ENCODE measurements at regions not wholly inside any gene's neighbourhood (a gene's known extent, or its start where the extent isn't known, plus 50 kb on each side); places are given as distances from the start of the nearest gene placed in this dataset.
A peak's percentile ranks its signal among the peaks of the same experiment; 100 is the strongest.

- TF ChIP-seq ZNF311 (CRISPR knock-in tag; IDR thresholded peaks at IDR 0.05) = no peak
- TF ChIP-seq ZNF140 (CRISPR knock-in tag; IDR thresholded peaks at IDR 0.05) = no peak
- no peak for TF ChIP-seq MEIS2 (IDR thresholded peaks at IDR 0.05; ENCODE audit: partially characterized antibody)
- no peak for TF ChIP-seq MEF2A (IDR thresholded peaks at IDR 0.05; ENCODE audit: control insufficient read depth, low read depth, low read length)
- TF ChIP-seq CSDE1 (IDR thresholded peaks at IDR 0.05) = no peak
- no peak for TF ChIP-seq YY1 (IDR thresholded peaks at IDR 0.05; ENCODE audit: borderline replicate concordance in 1 of 3, control insufficient read depth in 1 of 3, extremely low read depth in 1 of 3, insufficient read depth in 3 of 3, insufficient read length in 1 of 3, insufficient replicate concordance in 2 of 3, low read depth in 1 of 3, low read length in 2 of 3)
- TF ChIP-seq AFF4 (CRISPR knock-in tag; IDR thresholded peaks at IDR 0.05) = no peak
- TF ChIP-seq ZNF232 (CRISPR knock-in tag; IDR thresholded peaks at IDR 0.05) = no peak
- no peak for TF ChIP-seq ZBTB34 (CRISPR knock-in tag; IDR thresholded peaks at IDR 0.05)
- TF ChIP-seq NFXL1 (CRISPR knock-in tag; IDR thresholded peaks at IDR 0.05) = no peak
- 0 out of 2 replicates have a peak, but pooled peaks have one; percentile 7 for TF ChIP-seq MECOM (CRISPR knock-in tag; IDR thresholded peaks at IDR 0.05)
- no peak for TF ChIP-seq SUPT5H (IDR thresholded peaks at IDR 0.05)
- TF ChIP-seq HSF4 (CRISPR knock-in tag; IDR thresholded peaks at IDR 0.05; ENCODE audit: borderline replicate concordance) = no peak
- peak; percentile 21; the same call in 1 of the 2 replicates for TF ChIP-seq HDGF (IDR thresholded peaks at IDR 0.05)
- TF ChIP-seq FOXK2 (conservative IDR thresholded peaks at IDR 0.05 in 1 of 2, IDR thresholded peaks at IDR 0.05 in 1 of 2; ENCODE audit: low read depth in 2 of 2) = no peak
- no peak for TF ChIP-seq NR2C1 (IDR thresholded peaks at IDR 0.05)
- TF ChIP-seq NR2C1 (tag; IDR thresholded peaks at IDR 0.05) = peak; percentile 13; the same call in 1 of the 2 replicates
- TF ChIP-seq PTTG1 (tag; IDR thresholded peaks at IDR 0.05; ENCODE audit: low read depth) = no peak
- no peak for TF ChIP-seq RNF219 (CRISPR knock-in tag; IDR thresholded peaks at IDR 0.05)
These were observed 161.5 kb downstream of the MRPL14 start (continued) for GRCh38 chr6:43965628-43966373.

All from K562 (cell line).